ENCODE measurements at regions not wholly inside any gene's neighbourhood (a gene's known extent, or its start where the extent isn't known, plus 50 kb on each side); places are given as distances from the start of the nearest gene placed in this dataset.

DNA sequence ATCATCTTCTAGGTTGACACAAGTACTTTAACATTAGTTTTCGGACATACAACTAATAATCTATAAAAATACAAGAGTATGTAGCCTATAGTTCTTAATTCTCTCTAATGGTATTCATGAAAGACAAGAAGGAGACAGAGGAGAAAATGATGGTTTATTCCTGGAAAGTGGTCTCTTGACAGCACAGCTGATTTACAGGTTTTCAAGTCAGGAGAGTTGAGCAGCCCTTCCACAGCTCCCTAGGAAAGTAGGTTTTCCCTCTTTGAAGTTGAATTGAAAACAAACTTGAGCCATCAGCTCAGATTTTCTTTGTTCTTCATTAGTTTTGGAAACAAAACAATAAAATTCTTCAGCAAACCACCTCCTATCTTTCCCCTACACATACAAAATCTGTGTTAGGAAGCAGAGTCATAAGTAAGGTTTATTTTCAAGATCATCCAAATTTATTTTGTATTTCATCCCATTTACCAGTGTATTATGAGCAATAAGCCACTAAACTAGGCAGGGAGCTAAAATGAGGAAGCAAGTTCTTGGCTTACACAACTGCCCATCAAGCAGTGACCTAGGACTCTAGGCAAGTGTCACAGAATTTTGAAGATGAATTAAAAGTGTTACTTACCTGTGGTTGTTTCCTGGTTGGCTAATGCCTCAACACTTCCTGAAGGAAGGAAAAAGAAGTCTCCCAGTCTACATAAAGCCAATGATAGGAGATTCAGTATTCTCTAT is 357.0 kb downstream of the BCAT1 start:
- TF ChIP-seq, protein P1, sequence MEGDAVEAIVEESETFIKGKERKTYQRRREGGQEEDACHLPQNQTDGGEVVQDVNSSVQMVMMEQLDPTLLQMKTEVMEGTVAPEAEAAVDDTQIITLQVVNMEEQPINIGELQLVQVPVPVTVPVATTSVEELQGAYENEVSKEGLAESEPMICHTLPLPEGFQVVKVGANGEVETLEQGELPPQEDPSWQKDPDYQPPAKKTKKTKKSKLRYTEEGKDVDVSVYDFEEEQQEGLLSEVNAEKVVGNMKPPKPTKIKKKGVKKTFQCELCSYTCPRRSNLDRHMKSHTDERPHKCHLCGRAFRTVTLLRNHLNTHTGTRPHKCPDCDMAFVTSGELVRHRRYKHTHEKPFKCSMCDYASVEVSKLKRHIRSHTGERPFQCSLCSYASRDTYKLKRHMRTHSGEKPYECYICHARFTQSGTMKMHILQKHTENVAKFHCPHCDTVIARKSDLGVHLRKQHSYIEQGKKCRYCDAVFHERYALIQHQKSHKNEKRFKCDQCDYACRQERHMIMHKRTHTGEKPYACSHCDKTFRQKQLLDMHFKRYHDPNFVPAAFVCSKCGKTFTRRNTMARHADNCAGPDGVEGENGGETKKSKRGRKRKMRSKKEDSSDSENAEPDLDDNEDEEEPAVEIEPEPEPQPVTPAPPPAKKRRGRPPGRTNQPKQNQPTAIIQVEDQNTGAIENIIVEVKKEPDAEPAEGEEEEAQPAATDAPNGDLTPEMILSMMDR (IDR thresholded peaks at IDR 0.05): no peak
- TF ChIP-seq POLR2AphosphoS5 (IDR thresholded peaks at IDR 0.05) (no peak), POLR2A (IDR thresholded peaks at IDR 0.05) (no peak), EP300 (IDR thresholded peaks at IDR 0.05) (no peak)
- H3K4me1 ChIP-seq: no peaks in the 10 kb centered on the region
- no peak for ATAC-seq (ENCODE audit: low FRiP score in 2 of 2)
- no peak overlapping the region for H3K4me3 ChIP-seq
- H3K27ac ChIP-seq: no peak overlapping the region
- no peaks in the 10 kb centered on the region for H3K27me3 ChIP-seq
- 73 to 76% methylated on average over 1 of the region's 1 CpG for WGBS, 2 donors
- no peaks in the 10 kb centered on the region for H3K9me3 ChIP-seq
- no peak for DNase-seq
- H3K36me3 ChIP-seq: no peaks in the 10 kb centered on the region

GRCh38 chr12:24591079-24591626 is 357.7 kb downstream of the BCAT1 start:
- no peak overlapping the region for H3K4me3 ChIP-seq
- DNase-seq (no peak), ATAC-seq (ENCODE audit: low FRiP score in 2 of 2) (no peak)
- H3K36me3 ChIP-seq: no peaks in the 10 kb centered on the region
- no peak overlapping the region for H3K27ac ChIP-seq
- H3K4me1 ChIP-seq: no peaks in the 10 kb centered on the region
- WGBS, 2 donors: 81 to 87% methylated on average over 4 of the region's 4 CpGs
- TF ChIP-seq, protein P1 (IDR thresholded peaks at IDR 0.05): no peak
- TF ChIP-seq EP300 (IDR thresholded peaks at IDR 0.05): no peak
- TF ChIP-seq POLR2A (IDR thresholded peaks at IDR 0.05): no peak
- H3K9me3 ChIP-seq: no peaks in the 10 kb centered on the region
- H3K27me3 ChIP-seq: no peaks in the 10 kb centered on the region

DNA sequence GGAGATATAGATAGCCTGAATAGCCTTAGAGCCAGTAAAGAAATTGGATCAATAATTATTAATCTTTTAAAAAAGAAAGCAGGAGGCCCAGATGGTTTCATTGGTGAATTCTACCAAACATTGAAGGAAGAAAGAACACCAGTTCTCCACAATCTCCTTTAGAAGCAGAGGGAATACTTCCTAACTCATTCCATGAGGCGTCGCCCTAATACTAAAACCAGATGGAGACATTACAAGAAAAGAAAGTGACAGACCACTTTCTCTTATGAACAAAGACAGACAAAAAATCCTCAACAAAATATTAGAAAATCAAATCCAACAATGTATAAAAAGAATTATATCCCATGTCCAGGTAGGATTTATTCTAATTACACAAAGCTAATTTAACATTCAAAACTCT is 362.6 kb downstream of the BCAT1 start:
- H3K9me3 ChIP-seq: no peaks in the 10 kb centered on the region
- whole genome bisulfite sequencing, 2 donors: 98 to 100% methylated on average over 2 of the region's 2 CpGs

DNA sequence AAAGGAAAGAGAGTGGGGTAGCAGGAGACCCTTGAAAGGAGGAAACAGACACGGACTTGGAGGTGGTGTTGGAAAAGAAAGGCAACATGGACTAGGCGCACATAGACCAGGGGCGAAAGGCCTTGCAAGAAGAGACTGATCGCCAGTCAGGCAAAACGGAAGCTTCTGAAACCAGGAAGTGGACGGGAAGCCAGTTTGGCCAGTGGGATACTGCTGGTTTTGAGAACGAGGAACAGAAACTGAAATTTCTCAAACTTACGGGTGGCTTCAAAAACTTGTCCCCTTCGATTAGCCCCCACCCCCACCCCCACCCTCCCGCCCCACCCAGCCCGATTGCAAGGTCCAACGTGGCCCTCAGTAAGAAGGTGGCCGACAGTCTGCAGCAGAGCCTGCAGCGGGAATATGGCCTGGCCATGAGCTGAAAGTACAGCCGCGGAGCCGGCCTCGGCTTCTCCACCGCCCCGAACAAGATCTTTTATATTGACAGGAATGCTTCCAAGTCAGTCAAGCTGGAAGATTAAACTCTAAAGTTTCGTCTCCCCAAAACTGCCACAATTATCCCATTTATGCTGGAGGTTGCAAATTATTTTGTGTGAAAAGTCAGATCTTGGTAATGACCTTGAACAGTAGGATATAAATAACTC is 364.7 kb downstream of the BCAT1 start:
- DNase-seq (peak; percentile 26 to 59), ATAC-seq (ENCODE audit: low FRiP score in 2 of 2) (peak in 1 of 2 donors; percentile 41)
- no peaks in the 10 kb centered on the region for H3K4me1 ChIP-seq
- H3K36me3 ChIP-seq: no peaks in the 10 kb centered on the region
- H3K27me3 ChIP-seq: no peaks in the 10 kb centered on the region
- no peak overlapping the region for H3K27ac ChIP-seq
- H3K9me3 ChIP-seq: no peaks in the 10 kb centered on the region
- WGBS, 2 donors: 88% methylated on average over 16 to 19 of the region's 21 CpGs
- no peak for TF ChIP-seq EP300 (IDR thresholded peaks at IDR 0.05)
- TF ChIP-seq, protein P1 (IDR thresholded peaks at IDR 0.05): no peak
- no peak for TF ChIP-seq POLR2AphosphoS5 (IDR thresholded peaks at IDR 0.05)
- TF ChIP-seq POLR2A (IDR thresholded peaks at IDR 0.05): no peak
- no peak overlapping the region for H3K4me3 ChIP-seq

More for the DNA sequence above, 362.6 kb downstream of the BCAT1 start:
- no peak for DNase-seq
- Histone ChIP-seq H3K27me3 (no peaks in the 10 kb centered on the region), H3K27ac (no peak overlapping the region), H3K36me3 (no peaks in the 10 kb centered on the region), H3K4me1 (no peaks in the 10 kb centered on the region), H3K4me3 (no peak overlapping the region)
- TF ChIP-seq POLR2AphosphoS5 (IDR thresholded peaks at IDR 0.05) (no peak), EP300 (IDR thresholded peaks at IDR 0.05) (no peak), POLR2A (IDR thresholded peaks at IDR 0.05) (no peak)
- TF ChIP-seq, protein P1 (IDR thresholded peaks at IDR 0.05): no peak
- ATAC-seq (ENCODE audit: low FRiP score in 2 of 2): no peak

Data from upper lobe of left lung (tissue), 6 donors.